Vagina (tissue), 2 donors: ENCODE measurements at regions not wholly inside any gene's neighbourhood (a gene's known extent, or its start where the extent isn't known, plus 50 kb on each side); places are given as distances from the start of the nearest gene placed in this dataset.

Experiments used
- POLR2A ChIP-seq, 2 donors: fragments of 450-650 bp; IDR thresholded peaks; one replicate each; pipeline ENCODE4 v1.6.1; 2017; ENCODE audit warnings: antibody characterized with exemption in 2 of 2, mild to moderate bottlenecking in 2 of 2, moderate library complexity in 2 of 2
- POLR2AphosphoS5 ChIP-seq, 2 donors: sonication (generic); formaldehyde crosslinking; IDR thresholded peaks; one replicate each; pipeline ENCODE4 v1.9.0; 2017; ENCODE audit warnings: antibody characterized with exemption in 2 of 2, mild to moderate bottlenecking in 2 of 2, low read depth in 1 of 2; ENCODE audit not compliant: insufficient read depth in 1 of 2
- TF ChIP-seq, protein P1 (sequence below), 3 experiments: fragments of 450-650 bp in 2 of 3; fragments of 200-600 bp in 1 of 3; sonication (generic) in 1 of 3; IDR thresholded peaks; one replicate each; pipeline ENCODE4 v1.5.1; 2017 to 2019; ENCODE audit warnings: antibody characterized with exemption in 3 of 3, mild to moderate bottlenecking in 2 of 3, moderate library complexity in 2 of 3

DNA sequence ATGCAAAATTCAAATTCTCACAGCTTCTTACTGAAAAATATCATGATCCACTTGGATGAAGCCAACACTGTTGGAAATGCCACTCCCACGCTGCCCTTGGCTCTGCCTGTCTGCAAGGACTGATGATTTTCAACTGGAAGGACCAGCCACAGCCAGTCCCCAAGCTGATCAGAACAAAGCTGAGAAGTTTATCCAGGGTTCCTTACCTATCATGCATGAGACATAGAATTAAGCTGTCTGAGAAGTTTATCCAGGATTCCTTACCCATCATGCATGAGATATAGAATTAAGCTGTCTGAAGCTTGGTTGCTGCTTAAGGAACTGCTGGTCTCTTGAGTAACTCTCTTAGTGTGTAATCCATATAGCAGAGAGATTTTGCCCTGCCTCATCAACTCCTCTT is 159.8 kb upstream of the TMEM260 start:
- TF ChIP-seq, protein P1, sequence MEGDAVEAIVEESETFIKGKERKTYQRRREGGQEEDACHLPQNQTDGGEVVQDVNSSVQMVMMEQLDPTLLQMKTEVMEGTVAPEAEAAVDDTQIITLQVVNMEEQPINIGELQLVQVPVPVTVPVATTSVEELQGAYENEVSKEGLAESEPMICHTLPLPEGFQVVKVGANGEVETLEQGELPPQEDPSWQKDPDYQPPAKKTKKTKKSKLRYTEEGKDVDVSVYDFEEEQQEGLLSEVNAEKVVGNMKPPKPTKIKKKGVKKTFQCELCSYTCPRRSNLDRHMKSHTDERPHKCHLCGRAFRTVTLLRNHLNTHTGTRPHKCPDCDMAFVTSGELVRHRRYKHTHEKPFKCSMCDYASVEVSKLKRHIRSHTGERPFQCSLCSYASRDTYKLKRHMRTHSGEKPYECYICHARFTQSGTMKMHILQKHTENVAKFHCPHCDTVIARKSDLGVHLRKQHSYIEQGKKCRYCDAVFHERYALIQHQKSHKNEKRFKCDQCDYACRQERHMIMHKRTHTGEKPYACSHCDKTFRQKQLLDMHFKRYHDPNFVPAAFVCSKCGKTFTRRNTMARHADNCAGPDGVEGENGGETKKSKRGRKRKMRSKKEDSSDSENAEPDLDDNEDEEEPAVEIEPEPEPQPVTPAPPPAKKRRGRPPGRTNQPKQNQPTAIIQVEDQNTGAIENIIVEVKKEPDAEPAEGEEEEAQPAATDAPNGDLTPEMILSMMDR (IDR thresholded peaks at IDR 0.05), result no peak
- no peak for TF ChIP-seq POLR2A (IDR thresholded peaks at IDR 0.05)
- TF ChIP-seq POLR2AphosphoS5 (IDR thresholded peaks at IDR 0.05; ENCODE audit: insufficient read depth in 1 of 2, low read depth in 1 of 2), result no peak
